Endothelial cell (in vitro differentiated cells): ENCODE measurements at regions not wholly inside any gene's neighbourhood (a gene's known extent, or its start where the extent isn't known, plus 50 kb on each side); places are given as distances from the start of the nearest gene placed in this dataset.

ENCODE experiments used
- DNase-seq: peaks from one replicate; pipeline ENCODE4 v3.0.0; 2021; ENCODE audit warnings: low spot score
- H3K27ac Mint-ChIP-seq: one replicate; pipeline ENCODE4 v1.8.0; 2021; ENCODE audit warnings: mixed read lengths, inconsistent platforms; ENCODE audit not compliant: unreplicated experiment
- H3K27me3 Mint-ChIP-seq: one replicate; pipeline ENCODE4 v1.8.0; 2021; ENCODE audit warnings: mild to moderate bottlenecking, moderate library complexity, mixed read lengths, inconsistent platforms; ENCODE audit not compliant: unreplicated experiment
- H3K36me3 Mint-ChIP-seq: one replicate; pipeline ENCODE4 v1.8.0; 2021; ENCODE audit warnings: mild to moderate bottlenecking, low read depth, mixed read lengths, inconsistent platforms; ENCODE audit not compliant: unreplicated experiment
- H3K4me1 Mint-ChIP-seq: one replicate; pipeline ENCODE4 v1.8.0; 2021; ENCODE audit warnings: mild to moderate bottlenecking, mixed read lengths, inconsistent platforms; ENCODE audit not compliant: unreplicated experiment
- H3K4me3 Mint-ChIP-seq: one replicate; pipeline ENCODE4 v1.8.0; 2021; ENCODE audit warnings: mild to moderate bottlenecking, mixed read lengths, inconsistent platforms; ENCODE audit not compliant: unreplicated experiment
- H3K9me3 Mint-ChIP-seq: one replicate; pipeline ENCODE4 v1.8.0; 2021; ENCODE audit warnings: mixed read lengths, inconsistent platforms; ENCODE audit not compliant: unreplicated experiment
- TF ChIP-seq, protein P1 (sequence below): fragments of 200-600 bp; sonication (generic); IDR thresholded peaks from one replicate; pipeline ENCODE4 v1.5.0; 2021; ENCODE audit warnings: antibody characterized with exemption; ENCODE audit not compliant: unreplicated experiment

DNA sequence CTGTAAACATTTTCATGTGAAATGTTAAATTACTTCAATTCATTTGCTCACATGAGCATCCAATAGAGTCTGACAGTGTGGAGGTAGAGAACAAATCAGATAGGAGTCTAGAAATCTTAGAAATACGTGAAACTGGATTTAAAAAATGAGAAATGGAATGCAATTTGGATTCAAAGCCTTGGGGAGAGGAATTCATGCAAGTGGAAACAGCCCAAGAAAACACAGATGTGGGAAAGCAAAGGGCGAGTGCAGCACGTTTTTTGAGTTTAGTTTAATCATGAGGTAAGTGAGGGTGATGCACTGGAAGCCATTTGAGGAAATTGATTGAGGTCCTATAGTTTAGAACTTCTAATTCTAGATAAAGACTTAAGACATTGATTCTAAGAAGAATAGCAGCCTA lies 434.7 kb downstream of the C3orf38 start:
- Mint-ChIP-seq H3K9me3 (no peaks in the 10 kb centered on the region), H3K4me3 (no peak overlapping the region), H3K4me1 (no peaks in the 10 kb centered on the region), H3K36me3 (no peaks in the 10 kb centered on the region), H3K27ac (no peak overlapping the region), H3K27me3 (no peaks in the 10 kb centered on the region)
- TF ChIP-seq, protein P1, sequence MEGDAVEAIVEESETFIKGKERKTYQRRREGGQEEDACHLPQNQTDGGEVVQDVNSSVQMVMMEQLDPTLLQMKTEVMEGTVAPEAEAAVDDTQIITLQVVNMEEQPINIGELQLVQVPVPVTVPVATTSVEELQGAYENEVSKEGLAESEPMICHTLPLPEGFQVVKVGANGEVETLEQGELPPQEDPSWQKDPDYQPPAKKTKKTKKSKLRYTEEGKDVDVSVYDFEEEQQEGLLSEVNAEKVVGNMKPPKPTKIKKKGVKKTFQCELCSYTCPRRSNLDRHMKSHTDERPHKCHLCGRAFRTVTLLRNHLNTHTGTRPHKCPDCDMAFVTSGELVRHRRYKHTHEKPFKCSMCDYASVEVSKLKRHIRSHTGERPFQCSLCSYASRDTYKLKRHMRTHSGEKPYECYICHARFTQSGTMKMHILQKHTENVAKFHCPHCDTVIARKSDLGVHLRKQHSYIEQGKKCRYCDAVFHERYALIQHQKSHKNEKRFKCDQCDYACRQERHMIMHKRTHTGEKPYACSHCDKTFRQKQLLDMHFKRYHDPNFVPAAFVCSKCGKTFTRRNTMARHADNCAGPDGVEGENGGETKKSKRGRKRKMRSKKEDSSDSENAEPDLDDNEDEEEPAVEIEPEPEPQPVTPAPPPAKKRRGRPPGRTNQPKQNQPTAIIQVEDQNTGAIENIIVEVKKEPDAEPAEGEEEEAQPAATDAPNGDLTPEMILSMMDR = no peak
- no peak for DNase-seq

DNA sequence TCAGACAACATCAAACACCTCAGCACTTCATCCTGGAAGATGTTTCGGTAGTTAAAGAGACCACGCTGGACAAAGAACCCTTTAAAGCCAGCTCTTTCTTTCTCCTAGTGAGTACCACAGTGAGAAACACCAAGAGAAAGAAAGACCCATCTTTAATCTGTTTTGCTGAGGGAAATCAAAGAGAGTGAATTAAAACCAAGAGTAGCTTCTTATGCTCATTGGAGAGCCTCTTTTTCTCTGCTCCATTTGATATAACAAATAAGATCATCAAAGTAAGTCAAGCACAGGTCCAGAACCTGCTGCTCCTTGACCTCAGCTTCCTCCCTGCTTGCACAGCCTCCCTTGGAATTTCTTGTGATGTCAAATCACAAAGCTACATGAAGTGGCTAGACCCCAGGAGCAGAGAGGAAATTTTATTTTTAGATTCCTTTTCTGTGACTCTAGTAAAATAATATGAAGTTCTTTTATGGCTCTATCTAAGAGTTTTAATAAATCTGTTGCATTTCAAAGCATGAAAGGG lies 436.4 kb downstream of the C3orf38 start:
- H3K4me1 Mint-ChIP-seq = no peaks in the 10 kb centered on the region
- no peaks in the 10 kb centered on the region for H3K9me3 Mint-ChIP-seq
- no peak overlapping the region for H3K4me3 Mint-ChIP-seq
- H3K27me3 Mint-ChIP-seq = no peaks in the 10 kb centered on the region
- H3K36me3 Mint-ChIP-seq = no peaks in the 10 kb centered on the region
- H3K27ac Mint-ChIP-seq = no peak overlapping the region
- TF ChIP-seq, protein P1 = no peak
- DNase-seq = no peak

DNA sequence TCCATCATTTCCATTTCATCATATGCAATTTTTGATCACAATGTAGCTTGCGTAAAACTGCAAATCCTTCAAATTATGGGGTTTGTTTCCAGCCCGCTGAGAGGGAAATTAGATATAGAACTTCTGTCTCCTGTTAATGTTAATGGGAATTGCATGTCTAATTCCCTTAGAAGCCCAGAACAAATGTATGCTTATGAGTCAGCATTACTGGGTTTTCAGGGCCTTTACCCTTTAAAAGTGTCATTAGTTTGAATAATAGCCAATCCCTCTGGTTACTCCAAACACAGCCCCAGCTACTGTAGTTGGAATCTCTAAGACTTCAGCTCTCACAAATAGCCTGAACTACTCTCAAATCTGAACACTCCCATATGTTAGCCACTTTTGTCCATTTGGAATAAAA lies 439.4 kb downstream of the C3orf38 start:
- Mint-ChIP-seq H3K4me3 (no peak overlapping the region), H3K4me1 (no peaks in the 10 kb centered on the region), H3K9me3 (no peaks in the 10 kb centered on the region), H3K36me3 (no peaks in the 10 kb centered on the region), H3K27me3 (peaks cover 2% of the 10 kb centered on the region), H3K27ac (no peak overlapping the region)
- no peak for DNase-seq
- TF ChIP-seq, protein P1 = no peak

DNA sequence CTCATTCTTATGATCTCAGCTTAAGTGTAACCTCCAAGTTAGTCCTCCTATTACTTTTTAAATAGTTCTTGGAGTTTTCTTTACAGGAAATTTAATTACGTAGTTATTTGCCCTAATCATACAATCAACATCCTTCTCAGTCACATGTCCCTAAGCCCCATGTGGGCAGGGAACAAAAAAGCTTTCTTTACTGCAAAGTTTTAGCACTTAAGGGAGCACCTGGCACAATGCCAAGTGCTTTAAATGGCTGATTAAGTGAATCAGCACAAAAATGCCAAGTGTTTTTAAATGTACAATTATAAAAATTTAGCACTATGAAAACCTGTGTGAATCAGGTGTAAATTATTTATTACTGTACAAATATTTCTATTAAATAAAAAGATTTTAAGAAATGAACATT lies 445.3 kb downstream of the C3orf38 start:
- no peak for DNase-seq
- Mint-ChIP-seq H3K36me3 (no peaks in the 10 kb centered on the region), H3K27me3 (peaks cover 2% of the 10 kb centered on the region), H3K27ac (no peak overlapping the region), H3K4me1 (no peaks in the 10 kb centered on the region), H3K4me3 (no peak overlapping the region), H3K9me3 (no peaks in the 10 kb centered on the region)
- TF ChIP-seq, protein P1 = no peak

DNA sequence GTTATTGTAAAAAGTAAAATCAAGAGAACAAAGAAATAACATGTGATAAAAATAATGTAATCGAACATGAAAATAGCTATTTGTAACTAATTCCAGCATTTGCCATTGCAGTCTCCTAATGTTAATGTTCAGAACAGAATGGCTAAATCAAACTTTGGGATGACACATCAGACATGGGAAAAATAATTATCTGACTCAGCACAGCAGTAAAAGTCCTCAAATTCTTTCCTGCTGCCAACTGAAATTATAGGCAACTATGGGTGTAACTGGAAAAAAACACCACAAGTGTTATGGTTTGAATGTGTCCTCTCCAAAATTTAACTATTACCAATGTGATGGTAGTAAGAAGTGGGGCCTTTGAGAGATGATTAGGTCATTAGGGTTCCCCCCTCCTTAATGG lies 446.7 kb downstream of the C3orf38 start:
- Mint-ChIP-seq H3K4me1 (no peaks in the 10 kb centered on the region), H3K27me3 (peaks cover 2% of the 10 kb centered on the region), H3K27ac (no peak overlapping the region), H3K36me3 (no peaks in the 10 kb centered on the region), H3K9me3 (no peaks in the 10 kb centered on the region), H3K4me3 (no peak overlapping the region)
- no peak for DNase-seq
- TF ChIP-seq, protein P1 = no peak
